ENCODE measurements at regions not wholly inside any gene's neighbourhood (a gene's known extent, or its start where the extent isn't known, plus 50 kb on each side); places are given as distances from the start of the nearest gene placed in this dataset.

- Histone ChIP-seq H3K36me3 (no peaks in the 10 kb centered on the region), H3K4me3 (no peak overlapping the region), H3K27me3 (no peaks in the 10 kb centered on the region), H3K9me3 (no peaks in the 10 kb centered on the region), H3K27ac (no peak overlapping the region), H3K4me1 (peaks cover 0 to 22% (median 10%) of the 10 kb centered on the region in 4 donors)
- ATAC-seq: no peak
- TF ChIP-seq CTCF (IDR thresholded peaks at IDR 0.05) (no peak), POLR2A (IDR thresholded peaks at IDR 0.05) (no peak)
- DNase-seq: no peak
- intact Hi-C loops (cut with DNase I): no loop called here
- 88% methylated on average over 1 of the region's 4 CpGs for WGBS (ENCODE audit: insufficient coverage, low coverage, low lambda C conversion rate, missing lambda C conversion rate)
Observed at GRCh38 chr1:56430141-56430839, 149.1 kb downstream of the PLPP3 start.

- WGBS (ENCODE audit: insufficient coverage, low coverage, low lambda C conversion rate, missing lambda C conversion rate): 50% methylated on average over 1 of the region's 2 CpGs
- no peak for DNase-seq
- no peaks in the 10 kb centered on the region for H3K27me3 ChIP-seq
- intact Hi-C loops (cut with DNase I): no loop called here
- TF ChIP-seq POLR2A (IDR thresholded peaks at IDR 0.05) (no peak), CTCF (IDR thresholded peaks at IDR 0.05) (no peak)
- no peak overlapping the region for H3K27ac ChIP-seq
- peaks cover 0 to 22% (median 10%) of the 10 kb centered on the region in 4 donors for H3K4me1 ChIP-seq
- no peak for ATAC-seq
- H3K4me3 ChIP-seq: no peak overlapping the region
- H3K36me3 ChIP-seq: no peaks in the 10 kb centered on the region
- H3K9me3 ChIP-seq: no peaks in the 10 kb centered on the region
Observed at GRCh38 chr1:56429288-56429687, 150.1 kb downstream of the PLPP3 start.

- H3K4me3 ChIP-seq: no peak overlapping the region
- no peak for TF ChIP-seq CTCF (IDR thresholded peaks at IDR 0.05)
- TF ChIP-seq POLR2A (IDR thresholded peaks at IDR 0.05): no peak
- H3K36me3 ChIP-seq: no peaks in the 10 kb centered on the region
- no peaks in the 10 kb centered on the region for H3K9me3 ChIP-seq
- H3K4me1 ChIP-seq: peaks cover 0 to 6% (median 3%) of the 10 kb centered on the region in 4 donors
- H3K27ac ChIP-seq: no peak overlapping the region
- WGBS (ENCODE audit: insufficient coverage, low coverage, low lambda C conversion rate, missing lambda C conversion rate): 100% methylated on average over 1 of the region's 1 CpG
- no peaks in the 10 kb centered on the region for H3K27me3 ChIP-seq
- DNase-seq: no peak
- no peak for ATAC-seq
- intact Hi-C loops (cut with DNase I): no loop called here
Observed at GRCh38 chr1:56426587-56427381, 152.6 kb downstream of the PLPP3 start.

- peak in 2 of 4 donors; percentile 18 to 19 for ATAC-seq
- WGBS (ENCODE audit: insufficient coverage, low coverage, low lambda C conversion rate, missing lambda C conversion rate): 80% methylated on average over 3 of the region's 3 CpGs
Observed at GRCh38 chr1:56425494-56426037, 153.8 kb downstream of the PLPP3 start.

More at GRCh38 chr1:56425494-56426037, 153.8 kb downstream of the PLPP3 start:
- Histone ChIP-seq H3K27ac (no peak overlapping the region), H3K4me1 (no peaks in the 10 kb centered on the region), H3K4me3 (no peak overlapping the region), H3K36me3 (no peaks in the 10 kb centered on the region), H3K27me3 (no peaks in the 10 kb centered on the region), H3K9me3 (no peaks in the 10 kb centered on the region)
- no peak for DNase-seq
- TF ChIP-seq CTCF (IDR thresholded peaks at IDR 0.05): no peak
- no peak for TF ChIP-seq POLR2A (IDR thresholded peaks at IDR 0.05)
- intact Hi-C loops (cut with DNase I): no loop called here
